ENCODE measurements at regions not wholly inside any gene's neighbourhood (a gene's known extent, or its start where the extent isn't known, plus 50 kb on each side); places are given as distances from the start of the nearest gene placed in this dataset.

GRCh38 chr18:60982928-60983327, 350.3 kb upstream of the CDH20 start:
- TF ChIP-seq TEAD4 (IDR thresholded peaks at IDR 0.05; ENCODE audit: low read length): no peak
- no peak for TF ChIP-seq TEAD4 (CRISPR knock-in tag; IDR thresholded peaks at IDR 0.05; ENCODE audit: borderline replicate concordance)
- no peak for TF ChIP-seq GMEB1 (CRISPR knock-in tag; IDR thresholded peaks at IDR 0.05)
- TF ChIP-seq SNAPC5 (CRISPR knock-in tag; IDR thresholded peaks at IDR 0.05): no peak
- TF ChIP-seq ZNF24 (IDR thresholded peaks at IDR 0.05): no peak
- TF ChIP-seq ARID4B (CRISPR knock-in tag; IDR thresholded peaks at IDR 0.05): no peak
- TF ChIP-seq MCM2 (IDR thresholded peaks at IDR 0.05; ENCODE audit: low read depth): no peak
- TF ChIP-seq EP300 (IDR thresholded peaks at IDR 0.05; ENCODE audit: low read length): no peak
- no peak for TF ChIP-seq MTF1 (CRISPR knock-in tag; IDR thresholded peaks at IDR 0.05; ENCODE audit: borderline replicate concordance)
- TF ChIP-seq TOE1 (IDR thresholded peaks at IDR 0.05; ENCODE audit: borderline replicate concordance): no peak
- no peak for TF ChIP-seq TOE1 (CRISPR knock-in tag; IDR thresholded peaks at IDR 0.05; ENCODE audit: borderline replicate concordance, low read depth)
- no peak for TF ChIP-seq ARID3A (IDR thresholded peaks at IDR 0.05; ENCODE audit: borderline replicate concordance, low read depth, low read length)
- no peak for TF ChIP-seq EZH2 (IDR thresholded peaks at IDR 0.05; ENCODE audit: borderline replicate concordance, low read depth, low read length)
- no peak for TF ChIP-seq ZNF146 (CRISPR knock-in tag; IDR thresholded peaks at IDR 0.05; ENCODE audit: unreplicated experiment)
